Mucosa of descending colon (tissue), 3 donors: ENCODE measurements at regions not wholly inside any gene's neighbourhood (a gene's known extent, or its start where the extent isn't known, plus 50 kb on each side); places are given as distances from the start of the nearest gene placed in this dataset.

Experiments
- ATAC-seq: fragments of 200-7000 bp; cut with Tn5 transposase; one replicate; pipeline ENCODE4 v1.9.1; 2020; ENCODE audit warnings: mild to moderate bottlenecking, moderate library complexity
- DNase-seq, 3 donors: peaks; one replicate each; pipeline ENCODE4 v3.0.0-alpha.2; 2020
- H3K36me3 ChIP-seq: fragments of 200-600 bp; one replicate; pipeline ENCODE4 v1.8.0; 2021; ENCODE audit warnings: low read depth, mild to moderate bottlenecking
- H3K4me1 ChIP-seq: fragments of 200-600 bp; one replicate; pipeline ENCODE4 v1.8.0; 2021; ENCODE audit warnings: low read depth, mild to moderate bottlenecking
- H3K4me3 ChIP-seq: fragments of 200-600 bp; one replicate; pipeline ENCODE4 v1.8.0; 2021; ENCODE audit warnings: mild to moderate bottlenecking
- H3K9me3 ChIP-seq: fragments of 200-600 bp; one replicate; pipeline ENCODE4 v1.8.0; 2021; ENCODE audit warnings: mild to moderate bottlenecking
- intact Hi-C, 2 donors: fragments of 100-400 bp; cut with DNase I in 1 of 2; cut with micrococcal nuclease in 1 of 2; formaldehyde crosslinking; loops; one replicate each; pipeline versions ENCODE4 v1.11.0 to v1.11.1; 2022; cut with DNase I, micrococcal nuclease
- TF ChIP-seq, protein P1 (sequence below): fragments of 200-600 bp; IDR thresholded peaks from one replicate; pipeline ENCODE4 v1.8.0; 2022; ENCODE audit warnings: antibody characterized with exemption, mild to moderate bottlenecking
- donor health status: DM: no; HTN: no; CAD: no; lungs with moderate emphysema.
- donor health status: DM: no; HTN: no; CAD: no.
- donor health status: DM: no; HTN: yes; CAD: no.

DNA sequence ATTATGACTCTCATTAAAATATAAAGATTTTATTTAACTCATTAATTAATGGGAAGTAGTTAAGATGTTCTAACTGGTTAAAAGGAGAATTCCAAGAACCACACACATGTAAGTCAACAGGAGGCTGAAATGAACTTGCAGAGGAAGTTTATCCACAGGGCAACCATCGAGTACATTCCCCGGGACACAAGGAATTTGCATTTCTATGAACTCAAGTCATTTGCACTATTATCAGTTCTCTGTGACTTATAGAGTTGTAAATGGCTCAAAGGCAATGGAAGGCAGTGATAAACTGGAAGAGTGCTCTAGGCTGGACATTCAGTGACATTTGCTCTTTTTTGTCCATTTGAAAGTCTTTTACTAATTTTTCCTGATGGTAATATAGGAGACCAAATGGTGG is 97.4 kb downstream of the SNX5 start:
- H3K4me3 ChIP-seq: no peak overlapping the region
- intact Hi-C loops: no loop called here
- H3K9me3 ChIP-seq: no peaks in the 10 kb centered on the region
- DNase-seq: no peak
- ATAC-seq: no peak
- no peaks in the 10 kb centered on the region for H3K36me3 ChIP-seq
- H3K4me1 ChIP-seq: peaks cover 32% of the 10 kb centered on the region
- TF ChIP-seq, protein P1, sequence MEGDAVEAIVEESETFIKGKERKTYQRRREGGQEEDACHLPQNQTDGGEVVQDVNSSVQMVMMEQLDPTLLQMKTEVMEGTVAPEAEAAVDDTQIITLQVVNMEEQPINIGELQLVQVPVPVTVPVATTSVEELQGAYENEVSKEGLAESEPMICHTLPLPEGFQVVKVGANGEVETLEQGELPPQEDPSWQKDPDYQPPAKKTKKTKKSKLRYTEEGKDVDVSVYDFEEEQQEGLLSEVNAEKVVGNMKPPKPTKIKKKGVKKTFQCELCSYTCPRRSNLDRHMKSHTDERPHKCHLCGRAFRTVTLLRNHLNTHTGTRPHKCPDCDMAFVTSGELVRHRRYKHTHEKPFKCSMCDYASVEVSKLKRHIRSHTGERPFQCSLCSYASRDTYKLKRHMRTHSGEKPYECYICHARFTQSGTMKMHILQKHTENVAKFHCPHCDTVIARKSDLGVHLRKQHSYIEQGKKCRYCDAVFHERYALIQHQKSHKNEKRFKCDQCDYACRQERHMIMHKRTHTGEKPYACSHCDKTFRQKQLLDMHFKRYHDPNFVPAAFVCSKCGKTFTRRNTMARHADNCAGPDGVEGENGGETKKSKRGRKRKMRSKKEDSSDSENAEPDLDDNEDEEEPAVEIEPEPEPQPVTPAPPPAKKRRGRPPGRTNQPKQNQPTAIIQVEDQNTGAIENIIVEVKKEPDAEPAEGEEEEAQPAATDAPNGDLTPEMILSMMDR: no peak

DNA sequence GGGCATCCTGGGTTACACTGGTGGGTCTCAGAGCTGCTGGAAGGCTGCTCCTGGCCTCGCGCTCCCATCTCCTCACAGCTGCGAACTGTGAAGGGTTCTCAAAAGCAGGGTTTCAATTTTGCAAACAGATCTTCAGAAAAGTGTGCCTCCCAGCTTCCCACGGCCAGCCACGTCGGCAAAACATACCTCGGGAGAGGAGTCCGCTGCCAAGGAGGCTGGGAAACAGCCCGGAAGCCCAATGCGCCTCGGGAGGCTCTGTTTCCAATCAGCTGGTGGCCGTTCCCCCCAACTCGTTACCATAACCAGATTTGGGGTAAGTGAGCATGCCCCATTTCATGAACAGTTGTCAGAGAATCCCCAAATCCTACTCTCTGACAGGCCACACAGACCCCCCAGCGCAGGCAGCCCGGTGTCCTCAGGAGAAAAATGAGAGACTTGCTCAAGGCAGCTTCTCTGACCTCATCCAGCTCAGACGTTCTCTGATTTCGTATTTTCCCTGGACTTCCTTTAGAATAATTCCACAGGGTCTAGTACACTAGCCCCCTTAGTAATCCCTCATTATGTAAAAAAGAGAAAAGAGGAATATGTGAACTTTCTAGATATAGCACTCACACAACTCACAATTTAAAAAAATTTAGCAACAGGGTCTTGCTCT is 98.4 kb downstream of the SNX5 start:
- intact Hi-C loops: no loop called here
- DNase-seq (peak in 1 of 3 donors; percentile 35), ATAC-seq (no peak)
- Histone ChIP-seq H3K36me3 (no peaks in the 10 kb centered on the region), H3K4me1 (peaks cover 22% of the 10 kb centered on the region), H3K9me3 (no peaks in the 10 kb centered on the region), H3K4me3 (no peak overlapping the region)
- TF ChIP-seq, protein P1: no peak

DNA sequence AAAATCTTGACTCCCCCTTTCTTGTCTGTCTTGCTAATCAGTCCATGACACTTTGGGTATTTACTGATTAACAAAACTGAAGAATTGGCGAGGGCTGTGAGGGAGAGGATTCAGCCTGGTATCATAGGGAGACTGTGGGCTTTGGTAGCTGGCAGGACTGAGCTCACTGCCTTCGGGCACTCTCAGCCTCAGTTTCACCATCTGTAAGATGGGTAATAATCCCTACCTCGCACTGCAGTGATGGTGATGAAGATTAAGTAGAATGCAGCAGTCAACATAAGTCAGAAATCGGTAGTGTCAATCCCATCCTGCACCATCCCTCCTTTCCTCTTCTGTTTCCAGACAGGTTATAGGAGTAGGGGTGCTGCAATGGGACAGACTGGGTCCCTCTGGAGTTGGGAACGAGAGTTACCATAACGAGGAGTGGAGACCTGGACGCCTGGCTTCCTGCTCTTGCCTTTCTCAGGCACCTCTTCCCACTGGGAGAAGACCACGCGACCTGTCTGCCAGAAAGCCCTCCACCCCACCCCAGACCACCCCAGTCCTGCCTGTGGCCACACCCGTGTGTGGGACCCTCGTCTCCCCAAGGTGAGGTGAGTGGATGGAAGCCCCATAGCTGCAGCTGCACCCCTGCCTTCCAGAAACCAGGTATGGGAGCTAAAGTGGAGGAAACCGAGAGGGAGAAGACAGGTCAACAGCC is 99.1 kb downstream of the SNX5 start:
- no peak overlapping the region for H3K4me3 ChIP-seq
- intact Hi-C loops: no loop called here

DNA sequence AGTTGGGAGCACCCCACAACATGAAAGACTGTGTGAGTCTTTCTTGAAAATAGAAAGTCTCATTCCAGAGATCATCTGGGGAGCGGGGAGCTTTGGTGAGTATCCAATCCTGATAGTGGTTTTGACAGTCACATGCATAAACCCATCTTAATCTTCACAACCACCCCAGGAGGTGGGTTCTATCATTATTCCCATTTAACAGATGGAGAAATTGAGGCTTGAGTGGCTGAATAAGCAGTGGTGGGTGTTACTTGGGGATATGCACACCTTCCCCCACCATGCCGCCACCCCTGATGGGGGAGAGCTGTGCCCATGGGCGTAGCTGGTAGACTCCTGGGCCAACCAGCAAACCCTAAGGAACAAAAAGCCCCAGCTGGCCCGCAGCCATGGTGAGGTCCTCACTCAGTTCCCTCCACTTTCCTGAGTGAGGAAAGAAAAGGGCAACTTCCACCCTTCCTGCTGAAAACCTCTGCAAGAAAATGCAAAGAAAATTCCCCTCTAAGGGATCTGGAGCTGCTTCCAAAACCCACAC is 99.8 kb downstream of the SNX5 start:
- TF ChIP-seq, protein P1: no peak
- ATAC-seq (no peak), DNase-seq (no peak)
- intact Hi-C loops: no loop called here
- H3K9me3 ChIP-seq: no peaks in the 10 kb centered on the region
- H3K36me3 ChIP-seq: no peaks in the 10 kb centered on the region
- peaks cover 17% of the 10 kb centered on the region for H3K4me1 ChIP-seq
- no peak overlapping the region for H3K4me3 ChIP-seq

More for the DNA sequence above, 99.1 kb downstream of the SNX5 start:
- H3K4me1 ChIP-seq: peaks cover 17% of the 10 kb centered on the region
- H3K36me3 ChIP-seq: no peaks in the 10 kb centered on the region
- ATAC-seq: no peak
- H3K9me3 ChIP-seq: no peaks in the 10 kb centered on the region
- TF ChIP-seq, protein P1: no peak
- peak in 1 of 3 donors; percentile 33 for DNase-seq

DNA sequence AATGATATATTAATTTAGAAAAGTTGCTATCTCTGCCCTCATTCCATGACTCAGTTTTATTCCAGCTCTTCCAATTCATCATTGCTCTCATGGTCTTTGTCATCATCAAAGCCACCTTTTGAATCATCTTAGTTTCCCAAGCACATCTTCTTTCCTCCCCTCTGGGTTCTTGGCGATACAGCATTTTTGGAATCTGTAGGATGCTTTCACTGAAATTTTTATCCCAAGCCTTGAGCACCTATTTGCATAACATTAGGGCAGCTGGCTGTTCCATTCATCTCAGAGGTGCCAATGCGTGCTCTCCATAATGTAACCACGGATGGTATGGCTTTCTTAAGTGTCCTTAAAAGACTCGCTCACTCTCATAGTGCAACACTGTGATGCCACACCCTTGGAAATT is 100.4 kb downstream of the SNX5 start:
- Histone ChIP-seq H3K4me3 (no peak overlapping the region), H3K4me1 (peaks cover 15% of the 10 kb centered on the region), H3K36me3 (no peaks in the 10 kb centered on the region), H3K9me3 (no peaks in the 10 kb centered on the region)
- intact Hi-C loops: no loop called here
- no peak for DNase-seq
- no peak for ATAC-seq
- TF ChIP-seq, protein P1: no peak
